ENCODE measurements at regions not wholly inside any gene's neighbourhood (a gene's known extent, or its start where the extent isn't known, plus 50 kb on each side); places are given as distances from the start of the nearest gene placed in this dataset.

DNA sequence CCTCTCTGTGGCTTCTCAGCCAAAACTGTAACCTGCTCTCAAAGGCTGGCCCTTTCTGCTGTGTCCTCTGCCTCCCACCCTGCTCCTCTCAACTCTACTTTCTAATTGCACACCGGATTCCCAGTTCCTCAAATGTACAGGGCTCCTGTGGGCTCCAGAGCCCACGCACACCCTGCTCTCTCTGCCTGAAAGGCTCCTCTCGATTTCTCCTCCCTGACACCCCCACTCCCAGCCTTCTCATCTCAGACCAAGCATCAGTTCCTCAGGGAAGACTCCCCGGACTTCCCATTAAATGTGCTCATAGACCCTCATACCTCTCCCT lies 111.7 kb upstream of the STEAP1B start:
- Histone ChIP-seq H3K4me1 (no peaks in the 10 kb centered on the region), H3K36me3 (no peaks in the 10 kb centered on the region), H3K27ac (no peak overlapping the region), H3K27me3 (no peaks in the 10 kb centered on the region), H3K9me3 (no peaks in the 10 kb centered on the region), H3K4me3 (no peak overlapping the region)
- no peak for DNase-seq
- TF ChIP-seq POLR2A (IDR thresholded peaks at IDR 0.05) (no peak), CTCF (IDR thresholded peaks at IDR 0.05) (no peak)
- intact Hi-C loops (cut with DNase I; ENCODE audit: low total_unique reads) = no loop called here

DNA sequence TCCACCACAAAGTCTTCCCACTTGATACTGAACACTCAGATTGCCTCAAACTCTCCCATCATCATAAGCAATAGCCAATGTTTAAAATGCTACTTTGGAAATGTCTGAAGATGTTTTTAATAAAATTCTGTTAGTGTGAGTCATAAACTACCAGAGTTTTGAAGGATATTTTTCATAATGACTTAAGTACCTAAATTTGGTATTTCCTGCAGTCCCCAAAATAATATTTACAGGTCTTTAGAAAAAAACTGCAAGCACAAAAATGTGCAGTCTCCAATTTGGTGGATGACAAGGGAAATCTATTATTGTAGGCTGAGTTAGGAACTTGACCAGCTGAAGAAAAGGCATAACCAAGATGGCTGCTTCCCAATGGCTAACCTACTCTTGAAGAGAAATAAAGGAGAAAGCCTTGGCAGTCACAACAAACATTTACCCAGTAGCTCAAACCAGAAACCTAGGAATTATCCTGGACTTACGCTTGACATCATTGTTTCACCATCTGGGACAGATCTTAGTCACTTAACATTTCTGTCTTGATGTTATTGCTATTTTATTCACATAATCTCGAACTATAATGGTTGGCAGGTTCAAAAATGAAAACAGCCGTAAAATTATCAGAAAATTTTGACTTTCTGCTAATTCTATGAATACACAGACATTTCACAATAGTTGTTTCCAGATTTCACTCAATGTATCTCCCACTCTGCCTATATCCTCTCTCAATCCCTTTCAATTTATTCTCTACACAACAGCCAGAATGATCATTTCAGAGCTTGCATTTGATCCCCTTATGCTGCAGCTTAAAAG lies 111.2 kb upstream of the STEAP1B start:
- H3K4me1 ChIP-seq = no peaks in the 10 kb centered on the region
- TF ChIP-seq POLR2A (IDR thresholded peaks at IDR 0.05) (no peak), CTCF (IDR thresholded peaks at IDR 0.05) (no peak)
- no peaks in the 10 kb centered on the region for H3K36me3 ChIP-seq
- no peaks in the 10 kb centered on the region for H3K9me3 ChIP-seq
- no peaks in the 10 kb centered on the region for H3K27me3 ChIP-seq
- DNase-seq = no peak
- intact Hi-C loops (cut with DNase I; ENCODE audit: low total_unique reads) = no loop called here
- no peak overlapping the region for H3K27ac ChIP-seq
- no peak overlapping the region for H3K4me3 ChIP-seq

GRCh38 chr7:22610263-22610662 lies 110.3 kb upstream of the STEAP1B start:
- no peak for DNase-seq
- no peaks in the 10 kb centered on the region for H3K9me3 ChIP-seq
- intact Hi-C loops (cut with DNase I; ENCODE audit: low total_unique reads) = no loop called here
- no peaks in the 10 kb centered on the region for H3K27me3 ChIP-seq
- H3K36me3 ChIP-seq = no peaks in the 10 kb centered on the region
- TF ChIP-seq POLR2A (IDR thresholded peaks at IDR 0.05) (no peak), CTCF (IDR thresholded peaks at IDR 0.05) (no peak)
- no peak overlapping the region for H3K4me3 ChIP-seq
- H3K27ac ChIP-seq = no peak overlapping the region
- H3K4me1 ChIP-seq = no peaks in the 10 kb centered on the region

- no peak for TF ChIP-seq CTCF (IDR thresholded peaks at IDR 0.05)
- no peak for TF ChIP-seq POLR2A (IDR thresholded peaks at IDR 0.05)
- Histone ChIP-seq H3K4me1 (no peaks in the 10 kb centered on the region), H3K27ac (no peak overlapping the region), H3K36me3 (no peaks in the 10 kb centered on the region), H3K4me3 (no peak overlapping the region), H3K9me3 (no peaks in the 10 kb centered on the region), H3K27me3 (no peaks in the 10 kb centered on the region)
- intact Hi-C loops (cut with DNase I; ENCODE audit: low total_unique reads) = loop anchor here (10.0 kb wide), 1 partner anchor 58 kb away; no protein-coding TSS in a partner anchor
- no peak for DNase-seq
Observed at GRCh38 chr7:22607180-22607579, 107.2 kb upstream of the STEAP1B start.

- Histone ChIP-seq H3K27ac (no peak overlapping the region), H3K27me3 (no peaks in the 10 kb centered on the region), H3K4me1 (peaks cover 0 to 9% of the 10 kb centered on the region in 2 donors), H3K9me3 (no peaks in the 10 kb centered on the region), H3K4me3 (no peak overlapping the region), H3K36me3 (no peaks in the 10 kb centered on the region)
- intact Hi-C loops (cut with DNase I; ENCODE audit: low total_unique reads) = loop anchor here (10.0 kb wide), 1 partner anchor 61 kb away; no protein-coding TSS in a partner anchor
- TF ChIP-seq CTCF (IDR thresholded peaks at IDR 0.05) (no peak), POLR2A (IDR thresholded peaks at IDR 0.05) (no peak)
- no peak for DNase-seq
Observed at GRCh38 chr7:22604246-22604645, 104.3 kb upstream of the STEAP1B start.
